TTC549 (cell line): ENCODE measurements at regions not wholly inside any gene's neighbourhood (a gene's known extent, or its start where the extent isn't known, plus 50 kb on each side); places are given as distances from the start of the nearest gene placed in this dataset.
"Not testable (repeated sequence)": the region's sequence is repeated elsewhere in the genome, so short reads cannot be mapped to it uniquely, and the experiment has no call there.

Source experiments
- FAIRE-seq: peaks from 2 replicates; lab custom pipeline; 2012; peaks lifted over from hg19 to GRCh38; lab: Jason Lieb, UNC

GRCh38 chrX:1102786-1103185 is 109.7 kb downstream of the CRLF2 start:
- no peak for FAIRE-seq

GRCh38 chrX:1102221-1102620 is 110.2 kb downstream of the CRLF2 start:
- FAIRE-seq: not testable (repeated sequence)

- FAIRE-seq: no peak
These were observed 113.2 kb downstream of the CRLF2 start for GRCh38 chrX:1099146-1099770.

GRCh38 chrX:1097328-1097727 is 115.1 kb downstream of the CRLF2 start:
- no peak for FAIRE-seq

- no peak for FAIRE-seq
These were observed 117.7 kb downstream of the CRLF2 start for GRCh38 chrX:1094566-1095333.

GRCh38 chrX:1093586-1094421 is 118.6 kb downstream of the CRLF2 start:
- FAIRE-seq: no peak

- FAIRE-seq: no peak
These were observed 119.3 kb downstream of the CRLF2 start for GRCh38 chrX:1093121-1093520.

- FAIRE-seq: no peak
These were observed 125.7 kb downstream of the CRLF2 start for GRCh38 chrX:1086444-1087409.

GRCh38 chrX:1085871-1086270 is 126.6 kb downstream of the CRLF2 start:
- FAIRE-seq: not testable (repeated sequence)

GRCh38 chrX:1084689-1085088 is 127.8 kb downstream of the CRLF2 start:
- no peak for FAIRE-seq

- FAIRE-seq: no peak
These were observed 135.4 kb downstream of the CRLF2 start for GRCh38 chrX:1076871-1077651.

- FAIRE-seq: no peak
These were observed 136.7 kb downstream of the CRLF2 start for GRCh38 chrX:1075741-1076140.

GRCh38 chrX:1075156-1075555 is 137.3 kb downstream of the CRLF2 start:
- FAIRE-seq: no peak

- FAIRE-seq: no peak
These were observed 137.7 kb downstream of the CRLF2 start for GRCh38 chrX:1074755-1075154.

- no peak for FAIRE-seq
These were observed 138.3 kb downstream of the CRLF2 start for GRCh38 chrX:1074172-1074571.

GRCh38 chrX:1072637-1073377 is 139.6 kb downstream of the CRLF2 start:
- no peak for FAIRE-seq

GRCh38 chrX:1071351-1071750 is 141.1 kb downstream of the CRLF2 start:
- no peak for FAIRE-seq

- no peak for FAIRE-seq
These were observed 150.1 kb downstream of the CRLF2 start for GRCh38 chrX:1062351-1062750.

GRCh38 chrX:1060562-1060960 is 151.9 kb downstream of the CRLF2 start:
- no peak for FAIRE-seq
